ENCODE measurements at regions not wholly inside any gene's neighbourhood (a gene's known extent, or its start where the extent isn't known, plus 50 kb on each side); places are given as distances from the start of the nearest gene placed in this dataset.

DNA sequence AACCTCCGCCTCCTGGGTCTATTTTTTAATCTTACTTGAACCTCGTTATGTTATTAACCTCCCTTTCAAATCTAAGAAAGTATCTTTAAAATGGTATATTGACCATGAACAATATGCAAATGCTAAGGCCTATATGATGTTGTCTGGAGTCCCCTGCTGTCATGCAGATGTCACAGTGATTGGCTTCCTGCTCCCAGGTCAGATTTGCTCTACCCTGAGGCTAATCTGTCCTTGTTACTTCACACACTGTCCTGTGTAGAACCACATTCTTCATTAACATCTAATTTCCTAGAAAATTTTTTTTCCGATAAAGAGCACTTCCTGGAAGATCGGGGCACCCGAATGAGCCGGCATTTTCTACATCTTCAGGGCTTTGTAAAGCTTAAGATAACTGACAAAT, 306.6 kb downstream of the MRPL39 start:
- ATAC-seq (no peak), DNase-seq (no peak)
- H3K9me3 ChIP-seq, result no peaks in the 10 kb centered on the region
- intact Hi-C loops (cut with DNase I), result no loop called here
- no peak overlapping the region for H3K27ac ChIP-seq
- no peaks in the 10 kb centered on the region for H3K36me3 ChIP-seq
- no peaks in the 10 kb centered on the region for H3K27me3 ChIP-seq
- H3K4me3 ChIP-seq, result no peak overlapping the region
- H3K4me1 ChIP-seq, result peaks cover 4 to 6% of the 10 kb centered on the region in 2 donors
- TF ChIP-seq, protein P1, sequence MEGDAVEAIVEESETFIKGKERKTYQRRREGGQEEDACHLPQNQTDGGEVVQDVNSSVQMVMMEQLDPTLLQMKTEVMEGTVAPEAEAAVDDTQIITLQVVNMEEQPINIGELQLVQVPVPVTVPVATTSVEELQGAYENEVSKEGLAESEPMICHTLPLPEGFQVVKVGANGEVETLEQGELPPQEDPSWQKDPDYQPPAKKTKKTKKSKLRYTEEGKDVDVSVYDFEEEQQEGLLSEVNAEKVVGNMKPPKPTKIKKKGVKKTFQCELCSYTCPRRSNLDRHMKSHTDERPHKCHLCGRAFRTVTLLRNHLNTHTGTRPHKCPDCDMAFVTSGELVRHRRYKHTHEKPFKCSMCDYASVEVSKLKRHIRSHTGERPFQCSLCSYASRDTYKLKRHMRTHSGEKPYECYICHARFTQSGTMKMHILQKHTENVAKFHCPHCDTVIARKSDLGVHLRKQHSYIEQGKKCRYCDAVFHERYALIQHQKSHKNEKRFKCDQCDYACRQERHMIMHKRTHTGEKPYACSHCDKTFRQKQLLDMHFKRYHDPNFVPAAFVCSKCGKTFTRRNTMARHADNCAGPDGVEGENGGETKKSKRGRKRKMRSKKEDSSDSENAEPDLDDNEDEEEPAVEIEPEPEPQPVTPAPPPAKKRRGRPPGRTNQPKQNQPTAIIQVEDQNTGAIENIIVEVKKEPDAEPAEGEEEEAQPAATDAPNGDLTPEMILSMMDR (IDR thresholded peaks at IDR 0.05), result no peak

- intact Hi-C loops (cut with DNase I), result no loop called here
These were observed 308.5 kb downstream of the MRPL39 start for GRCh38 chr21:25298512-25299491.

GRCh38 chr21:25297117-25297516, 310.2 kb downstream of the MRPL39 start:
- no peaks in the 10 kb centered on the region for H3K27me3 ChIP-seq
- H3K4me1 ChIP-seq, result peaks cover 4 to 6% of the 10 kb centered on the region in 2 donors
- intact Hi-C loops (cut with DNase I), result no loop called here
- no peaks in the 10 kb centered on the region for H3K36me3 ChIP-seq
- ATAC-seq (no peak), DNase-seq (no peak)
- H3K4me3 ChIP-seq, result no peak overlapping the region
- peak overlapping the region; percentile 3 to 59 for H3K27ac ChIP-seq
- no peaks in the 10 kb centered on the region for H3K9me3 ChIP-seq
- TF ChIP-seq, protein P1 (IDR thresholded peaks at IDR 0.05), result no peak

More at GRCh38 chr21:25298512-25299491, 308.5 kb downstream of the MRPL39 start:
- TF ChIP-seq, protein P1 (IDR thresholded peaks at IDR 0.05), result no peak
- Histone ChIP-seq H3K9me3 (no peaks in the 10 kb centered on the region), H3K36me3 (no peaks in the 10 kb centered on the region), H3K27me3 (no peaks in the 10 kb centered on the region), H3K4me3 (no peak overlapping the region), H3K4me1 (peaks cover 4 to 6% of the 10 kb centered on the region in 2 donors), H3K27ac (peak overlapping the region; percentile 59 to 64)
- ATAC-seq (peak; percentile 88), DNase-seq (no peak)

GRCh38 chr21:25296252-25296651, 311.0 kb downstream of the MRPL39 start:
- H3K4me1 ChIP-seq, result peaks cover 4 to 6% of the 10 kb centered on the region in 2 donors
- no peaks in the 10 kb centered on the region for H3K9me3 ChIP-seq
- DNase-seq (peak in 1 of 4 donors; percentile 51), ATAC-seq (peak; percentile 64)
- no peaks in the 10 kb centered on the region for H3K27me3 ChIP-seq
- H3K4me3 ChIP-seq, result no peak overlapping the region
- intact Hi-C loops (cut with DNase I), result no loop called here
- H3K27ac ChIP-seq, result peak overlapping the region; percentile 15 to 27
- H3K36me3 ChIP-seq, result no peaks in the 10 kb centered on the region
- TF ChIP-seq, protein P1 (IDR thresholded peaks at IDR 0.05), result no peak

- H3K27ac ChIP-seq, result no peak overlapping the region
- ATAC-seq (no peak), DNase-seq (no peak)
- H3K4me3 ChIP-seq, result no peak overlapping the region
- no peaks in the 10 kb centered on the region for H3K4me1 ChIP-seq
- H3K27me3 ChIP-seq, result no peaks in the 10 kb centered on the region
- no peaks in the 10 kb centered on the region for H3K9me3 ChIP-seq
- intact Hi-C loops (cut with DNase I), result no loop called here
- no peaks in the 10 kb centered on the region for H3K36me3 ChIP-seq
- TF ChIP-seq, protein P1 (IDR thresholded peaks at IDR 0.05), result no peak
These were observed 314.9 kb downstream of the MRPL39 start for GRCh38 chr21:25292396-25292795.
